K562 (cell line): ENCODE measurements at regions not wholly inside any gene's neighbourhood (a gene's known extent, or its start where the extent isn't known, plus 50 kb on each side); places are given as distances from the start of the nearest gene placed in this dataset.

ENCODE experiments used
- ATAC-seq: fragments of 200-7000 bp; cut with Tn5 transposase; 3 replicates; pipeline ENCODE4 v1.9.1; 2020; ENCODE audit warnings: moderate library complexity
- BruUV-seq: library from RNA; stranded (reverse); fragments of 400-500 nt; replicated peaks from 2 replicates; lab custom pipeline; 2021; lab: Mats Ljungman, UMichigan
- CTCF ChIA-PET: fragments of 300-600 bp; formaldehyde crosslinking; extraction: SDS; loops from one replicate; lab custom pipeline; 2021; ENCODE audit warnings: low intra/inter-chr PET ratio; lab: Yijun Ruan, JAX
- POLR2A ChIA-PET: fragments of 300-600, 350-650 bp; sonication (Branson Sonifier 250); formaldehyde crosslinking; extraction: SDS; loops from one replicate; lab custom pipeline; 2021; ENCODE audit warnings: antibody characterized with exemption, inconsistent platforms; lab: Yijun Ruan, JAX
- DNase-seq, 4 experiments: peaks; one replicate each; pipeline versions ENCODE4 v3.0.0 to v3.0.0-alpha.2; 2011 to 2018; ENCODE audit warnings: low spot score in 3 of 4, mixed read lengths in 3 of 4; ENCODE audit errors: extremely low read depth in 1 of 4
- FAIRE-seq: peaks from 2 replicates; lab custom pipeline; 2011; peaks lifted over from hg19 to GRCh38; lab: Jason Lieb, UNC
- H2AFZ ChIP-seq: 2 replicates; pipeline ENCODE4 v1.6.0; 2011; ENCODE audit warnings: low read depth, low read length, control low read depth, inconsistent platforms
- H3K27ac ChIP-seq: fragments of 200-600 bp; 3 replicates; pipeline ENCODE4 v1.8.0; 2011; ENCODE audit warnings: low read depth, mild to moderate bottlenecking, control low read depth, inconsistent platforms, low read length, moderate library complexity, mixed read lengths; ENCODE audit errors: extremely low read depth
- H3K27me3 ChIP-seq, 2 experiments: fragments of 300-600 bp in 1 of 2; 2 replicates in 1 of 2; 3 replicates in 1 of 2; pipeline versions ENCODE4 v1.6.0 to v1.8.0; 2011; ENCODE audit warnings: inconsistent platforms in 2 of 2, low read length in 2 of 2, mild to moderate bottlenecking in 1 of 2, mixed read lengths in 1 of 2, moderate library complexity in 1 of 2; ENCODE audit not compliant: control insufficient read depth in 2 of 2, insufficient read depth in 2 of 2
- H3K36me3 ChIP-seq: fragments of 300-600 bp; 3 replicates; pipeline ENCODE4 v1.8.0; 2011; ENCODE audit warnings: mild to moderate bottlenecking, low read length, inconsistent platforms; ENCODE audit not compliant: control insufficient read depth, insufficient read depth
- H3K4me1 ChIP-seq, 2 experiments: fragments of 200-600 bp in 1 of 2; replicated peaks in 1 of 2; 2 replicates in 1 of 2; 3 replicates in 1 of 2; pipeline versions ENCODE4 v1.5.1 to v1.8.0; 2011; ENCODE audit warnings: inconsistent platforms in 2 of 2, low read length in 2 of 2, mild to moderate bottlenecking in 1 of 2, mixed read lengths in 1 of 2, moderate library complexity in 1 of 2; ENCODE audit not compliant: control insufficient read depth in 2 of 2, insufficient read depth in 2 of 2
- H3K4me2 ChIP-seq: 2 replicates; pipeline ENCODE4 v1.6.1; 2011; ENCODE audit warnings: low read length, control low read depth, inconsistent platforms, mixed read lengths; ENCODE audit not compliant: insufficient read depth
- H3K4me3 ChIP-seq: fragments of 200-600 bp; sonication (generic), shearing (Covaris generic); 2 replicates; pipeline ENCODE4 v1.5.1; 2016; ENCODE audit warnings: control low read depth, inconsistent platforms
- H3K79me2 ChIP-seq: fragments of 200-600 bp; 3 replicates; pipeline ENCODE4 v1.8.0; 2011; ENCODE audit warnings: low read length, inconsistent platforms; ENCODE audit not compliant: control insufficient read depth, insufficient read depth
- H3K9ac ChIP-seq, 2 experiments: 2 replicates each; pipeline versions ENCODE4 v1.6.0 to v1.6.1; 2011; ENCODE audit warnings: low read depth in 2 of 2, low read length in 2 of 2, control low read depth in 1 of 2, inconsistent platforms in 1 of 2, mild to moderate bottlenecking in 1 of 2, mixed read lengths in 1 of 2; ENCODE audit not compliant: insufficient read depth in 1 of 2
- H3K9me1 ChIP-seq: one replicate; pipeline ENCODE4 v1.6.0; 2011; ENCODE audit warnings: inconsistent platforms, mild to moderate bottlenecking, low read length, moderate library complexity; ENCODE audit not compliant: control insufficient read depth, insufficient read depth
- H3K9me3 ChIP-seq: replicated peaks from 2 replicates; pipeline ENCODE4 v1.5.1; 2011; ENCODE audit warnings: low read depth, low read length, inconsistent platforms; ENCODE audit not compliant: control insufficient read depth, insufficient read depth
- H4K20me1 ChIP-seq: replicated peaks from 2 replicates; pipeline ENCODE4 v1.6.1; 2011; ENCODE audit warnings: low read length, inconsistent platforms, mixed read lengths; ENCODE audit not compliant: control insufficient read depth, insufficient read depth
- CEBPG ChIP-seq, 3 experiments: fragments of 200-800 bp in 1 of 3; sonication (Bioruptor generic) in 1 of 3; sonication (generic) in 1 of 3; formaldehyde crosslinking in 1 of 3; IDR thresholded peaks in 2 of 3; conservative IDR thresholded peaks in 1 of 3; 2 replicates each; pipeline versions ENCODE4 v1.6.1 to v1.8.0; 2016 to 2022; ENCODE audit warnings: missing compliant biosample characterization in 2 of 3, missing genetic modification characterization in 2 of 3, mild to moderate bottlenecking in 1 of 3, missing genetic modification reagents in 1 of 3
- CHAMP1 ChIP-seq: fragments of 450-650 bp; IDR thresholded peaks from 2 replicates; pipeline ENCODE4 v1.6.1; 2016; ENCODE audit warnings: mild to moderate bottlenecking
- DLX4 ChIP-seq: fragments of 250-450 bp; sonication (Bioruptor Pico); IDR thresholded peaks from 2 replicates; pipeline ENCODE4 v1.6.1; 2021; ENCODE audit warnings: mild to moderate bottlenecking
- EP400 ChIP-seq: fragments of 450-650 bp; IDR thresholded peaks from 2 replicates; pipeline ENCODE4 v1.6.1; 2017; ENCODE audit warnings: antibody characterized with exemption, mild to moderate bottlenecking, moderate library complexity
- HDAC3 ChIP-seq: fragments of 450-650 bp; IDR thresholded peaks from 2 replicates; pipeline ENCODE4 v1.6.1; 2018; ENCODE audit warnings: borderline replicate concordance, mild to moderate bottlenecking, moderate library complexity; ENCODE audit not compliant: partially characterized antibody
- HIVEP1 ChIP-seq: fragments of 250-450 bp; sonication (Bioruptor Pico); IDR thresholded peaks from 2 replicates; pipeline ENCODE4 v1.4.0; 2020; ENCODE audit warnings: mild to moderate bottlenecking
- HLTF ChIP-seq: fragments of 450-650 bp; IDR thresholded peaks from 2 replicates; pipeline ENCODE4 v1.6.1; 2016
- IFI16 ChIP-seq: fragments of 250-450 bp; sonication (Bioruptor Pico); IDR thresholded peaks from 2 replicates; pipeline ENCODE4 v2.1.2; 2022; ENCODE audit warnings: mild to moderate bottlenecking, inconsistent platforms
- MAX ChIP-seq: sonication (generic); formaldehyde crosslinking; IDR thresholded peaks from 2 replicates; pipeline ENCODE4 v1.9.0; 2022; ENCODE audit warnings: mild to moderate bottlenecking, missing genetic modification reagents
- MTA1 ChIP-seq: fragments of 450-650 bp; IDR thresholded peaks from 2 replicates; pipeline ENCODE4 v1.6.1; 2017; ENCODE audit warnings: borderline replicate concordance
- PCBP2 ChIP-seq: fragments of 200-400 bp; formaldehyde crosslinking; IDR thresholded peaks from 2 replicates; pipeline ENCODE4 v1.6.1; 2018; ENCODE audit warnings: low read length, low read depth, mild to moderate bottlenecking, moderate library complexity; ENCODE audit not compliant: poor library complexity, severe bottlenecking
- RAD51 ChIP-seq: fragments of 450-650 bp; IDR thresholded peaks from 2 replicates; pipeline ENCODE4 v1.7.1; 2016; ENCODE audit warnings: low read depth, mild to moderate bottlenecking, borderline replicate concordance
- RCOR1 ChIP-seq, 2 experiments: IDR thresholded peaks; 2 replicates each; pipeline ENCODE4 v1.6.1; 2012; ENCODE audit warnings: low read depth in 2 of 2, low read length in 2 of 2, borderline replicate concordance in 1 of 2, improper control_type of control experiment in 1 of 2
- ZEB2 ChIP-seq: fragments of 450-650 bp; IDR thresholded peaks from 2 replicates; pipeline ENCODE4 v1.6.1; 2016
- ZNF212 ChIP-seq: fragments of 450-650 bp; formaldehyde crosslinking; IDR thresholded peaks from 2 replicates; pipeline ENCODE4 v1.4.0; 2020; ENCODE audit warnings: mild to moderate bottlenecking
- WGBS: fragments of 100-300 bp; shearing (Covaris generic); methylation state at CpG from one replicate; pipeline ENCODE4 v1.1.6; 2016; ENCODE audit warnings: low coverage, mixed read lengths; ENCODE audit not compliant: insufficient coverage; ENCODE audit errors: missing lambda C conversion rate; 5-methylcytosine and 5-hydroxymethylcytosine counted together
- in situ Hi-C: fragments of 300-500 bp; cut with MboI; formaldehyde crosslinking; loops from 4 replicates; pipeline ENCODE4 v1.15.0; 2018; ENCODE audit warnings: inconsistent platforms, mixed read lengths
- intact Hi-C: fragments of 100-400 bp; cut with micrococcal nuclease; formaldehyde crosslinking; loops from 2 replicates; pipeline ENCODE4 v1.14.2; 2022

GRCh38 chr5:20556115-20556763 lies 568.2 kb upstream of the CDH18 start:
- no peaks in the 10 kb centered on the region for H3K9me1 ChIP-seq

More at GRCh38 chr5:20556115-20556763, 568.2 kb upstream of the CDH18 start:
- Histone ChIP-seq H3K79me2 (no peaks in the 10 kb centered on the region), H3K36me3 (no peaks in the 10 kb centered on the region), H3K4me2 (no peak overlapping the region), H3K4me1 (no peaks in the 10 kb centered on the region), H3K27me3 (no peaks in the 10 kb centered on the region), H3K9ac (no peak overlapping the region), H4K20me1 (no peaks in the 10 kb centered on the region), H2AFZ (no peak overlapping the region), H3K9me3 (no peaks in the 10 kb centered on the region; the same call in 1 of the 2 replicates), H3K4me3 (no peak overlapping the region), H3K27ac (no peak overlapping the region)
- TF ChIP-seq HIVEP1 (no peak), CHAMP1 (no peak), ZNF212 (no peak), HDAC3 (no peak), MAX (CRISPR knock-in tag) (no peak), RAD51 (no peak), CEBPG (CRISPR knock-in tag; IDR thresholded peaks at IDR 0.05) (no peak), CEBPG (tag; conservative IDR thresholded peaks at IDR 0.05 in 1 of 2, IDR thresholded peaks at IDR 0.05 in 1 of 2) (no peak), IFI16 (CRISPR knock-in tag) (no peak), DLX4 (no peak), PCBP2 (no peak), HLTF (no peak), ZEB2 (no peak), RCOR1 (IDR thresholded peaks at IDR 0.05; ENCODE audit: borderline replicate concordance in 1 of 2, low read depth in 2 of 2, low read length in 2 of 2) (no peak), MTA1 (no peak), EP400 (no peak)
- in situ Hi-C loops, result no loop called here
- ATAC-seq, result no peak
- intact Hi-C loops, result no loop called here
- BruUV-seq, result no TSS peak
- under 1% methylated on average over 6 of the region's 6 CpGs for WGBS
- CTCF ChIA-PET, result no interaction called here
- POLR2A ChIA-PET, result no interaction called here
- DNase-seq, result no peak
- no peak for FAIRE-seq
